Upper lobe of right lung (tissue), 1 donor: ENCODE measurements at regions not wholly inside any gene's neighbourhood (a gene's known extent, or its start where the extent isn't known, plus 50 kb on each side); places are given as distances from the start of the nearest gene placed in this dataset.

Experiments
- ATAC-seq: fragments of 200-7000 bp; cut with Tn5 transposase; one replicate; pipeline ENCODE4 v1.9.1; 2020; ENCODE audit warnings: mild to moderate bottlenecking, moderate library complexity
- DNase-seq: peaks from one replicate; pipeline ENCODE4 v3.0.0-alpha.2; 2020
- H3K27ac ChIP-seq: fragments of 200-600 bp; one replicate; pipeline ENCODE4 v1.8.0; 2022
- H3K27me3 ChIP-seq: fragments of 200-600 bp; one replicate; pipeline ENCODE4 v1.8.0; 2022; ENCODE audit warnings: mild to moderate bottlenecking
- H3K36me3 ChIP-seq: fragments of 200-600 bp; one replicate; pipeline ENCODE4 v1.8.0; 2022
- H3K4me1 ChIP-seq: fragments of 200-600 bp; one replicate; pipeline ENCODE4 v1.8.0; 2022
- H3K4me3 ChIP-seq: fragments of 200-600 bp; one replicate; pipeline ENCODE4 v1.8.0; 2022; ENCODE audit warnings: mild to moderate bottlenecking
- H3K9me3 ChIP-seq: fragments of 200-600 bp; one replicate; pipeline ENCODE4 v1.8.0; 2022
- CTCF ChIP-seq: fragments of 200-600 bp; IDR thresholded peaks from one replicate; pipeline ENCODE4 v1.8.0; 2022; ENCODE audit warnings: antibody characterized with exemption
- intact Hi-C: fragments of 100-400 bp; cut with DNase I; formaldehyde crosslinking; loops from one replicate; pipeline ENCODE4 v1.11.0; 2022
- donor health status: DM: no; HTN: yes; CAD: no; lungs with severe emphysema.

- Histone ChIP-seq H3K27ac (no peak overlapping the region), H3K9me3 (no peaks in the 10 kb centered on the region), H3K27me3 (peaks cover 10% of the 10 kb centered on the region), H3K4me1 (peaks cover 15% of the 10 kb centered on the region), H3K4me3 (no peak overlapping the region), H3K36me3 (no peaks in the 10 kb centered on the region)
- TF ChIP-seq CTCF, result no peak
- DNase-seq (peak; percentile 10), ATAC-seq (no peak)
- intact Hi-C loops, result no loop called here
These were observed 79.1 kb upstream of the IER5L start for GRCh38 chr9:129256959-129257713.

- Histone ChIP-seq H3K27me3 (peaks cover 10% of the 10 kb centered on the region), H3K36me3 (no peaks in the 10 kb centered on the region), H3K9me3 (no peaks in the 10 kb centered on the region), H3K4me1 (peaks cover 11% of the 10 kb centered on the region), H3K27ac (no peak overlapping the region), H3K4me3 (no peak overlapping the region)
- DNase-seq (peak; percentile 8), ATAC-seq (no peak)
- intact Hi-C loops, result no loop called here
- no peak for TF ChIP-seq CTCF
These were observed 76.7 kb upstream of the IER5L start for GRCh38 chr9:129254566-129255287.

- H3K27me3 ChIP-seq, result peaks cover 10% of the 10 kb centered on the region
- H3K27ac ChIP-seq, result no peak overlapping the region
- intact Hi-C loops, result no loop called here
- DNase-seq, result peak; percentile 64
- peaks cover 9% of the 10 kb centered on the region for H3K4me1 ChIP-seq
- H3K4me3 ChIP-seq, result no peak overlapping the region
- no peak for TF ChIP-seq CTCF
- no peak for ATAC-seq
- no peaks in the 10 kb centered on the region for H3K36me3 ChIP-seq
- H3K9me3 ChIP-seq, result no peaks in the 10 kb centered on the region
These were observed 75.8 kb upstream of the IER5L start for GRCh38 chr9:129253803-129254381.

GRCh38 chr9:129252937-129253802 lies 75.1 kb upstream of the IER5L start:
- Histone ChIP-seq H3K9me3 (no peaks in the 10 kb centered on the region), H3K4me1 (peaks cover 2% of the 10 kb centered on the region), H3K27me3 (peaks cover 5% of the 10 kb centered on the region), H3K36me3 (no peaks in the 10 kb centered on the region), H3K4me3 (no peak overlapping the region), H3K27ac (no peak overlapping the region)
- DNase-seq (peak; percentile 60), ATAC-seq (peak; percentile 17)
- intact Hi-C loops, result no loop called here
- TF ChIP-seq CTCF, result no peak

GRCh38 chr9:129250786-129251185 lies 72.7 kb upstream of the IER5L start:
- intact Hi-C loops, result no loop called here
- ATAC-seq (no peak), DNase-seq (no peak)
- Histone ChIP-seq H3K27me3 (no peaks in the 10 kb centered on the region), H3K4me1 (no peaks in the 10 kb centered on the region), H3K4me3 (no peak overlapping the region), H3K36me3 (no peaks in the 10 kb centered on the region), H3K9me3 (no peaks in the 10 kb centered on the region), H3K27ac (no peak overlapping the region)
- TF ChIP-seq CTCF, result no peak
